HCT116 (cell line): ENCODE measurements at regions not wholly inside any gene's neighbourhood (a gene's known extent, or its start where the extent isn't known, plus 50 kb on each side); places are given as distances from the start of the nearest gene placed in this dataset.

Source experiments
- ATAC-seq: fragments of 200-7000 bp; cut with Tn5 transposase; 2 replicates; pipeline ENCODE4 v1.9.1; 2020; ENCODE audit warnings: mild to moderate bottlenecking, moderate library complexity
- BruUV-seq: library from RNA; stranded (reverse); fragments of 400-500 nt; replicated peaks from 2 replicates; lab custom pipeline; 2021; lab: Mats Ljungman, UMichigan
- CTCF ChIA-PET: fragments of 300-600 bp; sonication (Branson Sonifier 250); formaldehyde crosslinking; loops from one replicate; lab custom pipeline; 2021; ENCODE audit warnings: antibody characterized with exemption; lab: Charles Lee
- POLR2A ChIA-PET: fragments of 300-600, 350-600 bp; sonication (Branson Sonifier 250); formaldehyde crosslinking; loops from one replicate; lab custom pipeline; 2021; ENCODE audit warnings: antibody characterized with exemption; lab: Charles Lee
- RAD21 ChIA-PET, 2 experiments: fragments of 300-600 bp; sonication (Branson Sonifier 250); formaldehyde crosslinking; loops; one replicate each; lab custom pipeline; 2023; ENCODE audit warnings: low total read pairs in 2 of 2; ENCODE audit not compliant: uncharacterized antibody in 2 of 2, unreplicated experiment in 2 of 2, low non-redundant PET in 1 of 2; lab: Charles Lee
- DNase-seq: peaks from one replicate; pipeline ENCODE4 v3.0.0-alpha.2; 2010; ENCODE audit warnings: low read depth, low spot score
- H2AFZ ChIP-seq: fragments of 200-600 bp; shearing (Covaris generic), sonication (generic); 2 replicates; pipeline ENCODE4 v1.6.1; 2017; ENCODE audit warnings: low read depth, mixed run types, mixed read lengths, antibody characterized with exemption, low read length; ENCODE audit not compliant: poor library complexity, severe bottlenecking
- H3K27ac ChIP-seq: 2 replicates; pipeline ENCODE4 v1.5.1; 2012; ENCODE audit warnings: low read depth, low read length
- H3K27me3 ChIP-seq: fragments of 200-600 bp; sonication (generic); 2 replicates; pipeline ENCODE4 v1.6.1; 2016; ENCODE audit warnings: mixed run types, low read length, mixed read lengths; ENCODE audit not compliant: insufficient read depth
- H3K36me3 ChIP-seq, 2 experiments: fragments of 200-500 bp in 1 of 2; fragments of 200-600 bp in 1 of 2; sonication (Bioruptor generic) in 1 of 2; sonication (generic) in 1 of 2; 2 replicates each; pipeline versions ENCODE4 v1.5.1 to v1.6.1; 2014 to 2016; ENCODE audit warnings: low read length in 2 of 2, inconsistent platforms in 1 of 2, mixed read lengths in 1 of 2, mixed run types in 1 of 2; ENCODE audit not compliant: insufficient read depth in 2 of 2, control insufficient read depth in 1 of 2
- H3K4me1 ChIP-seq, 2 experiments: fragments of 200-600 bp in 1 of 2; sonication (generic) in 1 of 2; 2 replicates each; pipeline versions ENCODE4 v1.5.1 to v1.6.1; 2012 to 2017; ENCODE audit warnings: low read length in 2 of 2, inconsistent platforms in 1 of 2, mild to moderate bottlenecking in 1 of 2, mixed read lengths in 1 of 2, mixed run types in 1 of 2, moderate library complexity in 1 of 2; ENCODE audit not compliant: insufficient read depth in 2 of 2, control insufficient read depth in 1 of 2
- H3K4me2 ChIP-seq: fragments of 200-600 bp; sonication (generic); 2 replicates; pipeline ENCODE4 v1.6.1; 2017; ENCODE audit warnings: mixed run types, low read length, mixed read lengths
- H3K4me3 ChIP-seq, 2 experiments: fragments of 200-600 bp in 1 of 2; sonication (generic) in 1 of 2; replicated peaks in 1 of 2; 2 replicates each; pipeline ENCODE4 v1.5.1; 2011 to 2016; ENCODE audit warnings: low read length in 2 of 2, control low read depth in 1 of 2, low read depth in 1 of 2, mild to moderate bottlenecking in 1 of 2, mixed read lengths in 1 of 2, mixed run types in 1 of 2
- H3K79me2 ChIP-seq: fragments of 200-600 bp; sonication (generic); 2 replicates; pipeline ENCODE4 v1.6.1; 2017; ENCODE audit warnings: mild to moderate bottlenecking, mixed run types, low read length, moderate library complexity, mixed read lengths; ENCODE audit not compliant: insufficient read depth
- H3K9ac ChIP-seq: fragments of 200-600 bp; sonication (generic); 2 replicates; pipeline ENCODE4 v1.6.1; 2016; ENCODE audit warnings: low read length, mixed read lengths
- H3K9me2 ChIP-seq: fragments of 200-600 bp; sonication (generic), shearing (Covaris generic); 2 replicates; pipeline ENCODE4 v1.6.1; 2017; ENCODE audit warnings: mixed run types, mild to moderate bottlenecking, moderate library complexity; ENCODE audit not compliant: insufficient read depth
- H3K9me3 ChIP-seq, 2 experiments: fragments of 200-500 bp in 1 of 2; fragments of 200-600 bp in 1 of 2; sonication (Bioruptor generic) in 1 of 2; sonication (generic) in 1 of 2; 2 replicates each; pipeline ENCODE4 v1.6.1; 2014 to 2017; ENCODE audit warnings: low read length in 2 of 2, mixed read lengths in 2 of 2, inconsistent platforms in 1 of 2, low read depth in 1 of 2, mild to moderate bottlenecking in 1 of 2, mixed run types in 1 of 2, moderate library complexity in 1 of 2; ENCODE audit not compliant: control insufficient read depth in 1 of 2, insufficient read depth in 1 of 2
- H4K20me1 ChIP-seq: fragments of 200-600 bp; sonication (generic), shearing (Covaris generic); 2 replicates; pipeline ENCODE4 v1.6.1; 2017; ENCODE audit warnings: mixed run types, mild to moderate bottlenecking, moderate library complexity; ENCODE audit not compliant: insufficient read depth
- CTCF ChIP-seq, 3 experiments: fragments of 200-600 bp in 1 of 3; sonication (generic) in 1 of 3; IDR thresholded peaks in 2 of 3; conservative IDR thresholded peaks in 1 of 3; 2 replicates each; pipeline ENCODE4 v1.5.1; 2012 to 2017; ENCODE audit warnings: low read depth in 2 of 3, low read length in 2 of 3, antibody characterized with exemption in 1 of 3, borderline replicate concordance in 1 of 3, control low read depth in 1 of 3, mild to moderate bottlenecking in 1 of 3, mixed read lengths in 1 of 3, mixed run types in 1 of 3, moderate library complexity in 1 of 3; ENCODE audit not compliant: insufficient read depth in 1 of 3
- EGR1 ChIP-seq: IDR thresholded peaks from 2 replicates; pipeline ENCODE4 v1.6.1; 2012; ENCODE audit warnings: low read depth
- ELF1 ChIP-seq: IDR thresholded peaks from 2 replicates; pipeline ENCODE4 v1.6.1; 2012; ENCODE audit warnings: low read depth, borderline replicate concordance
- POLR2A ChIP-seq: IDR thresholded peaks from 2 replicates; pipeline ENCODE4 v1.7.0; 2011; ENCODE audit warnings: borderline replicate concordance; ENCODE audit not compliant: insufficient read depth, insufficient read length; ENCODE audit errors: extremely low read depth
- POLR2AphosphoS5 ChIP-seq: IDR thresholded peaks from 2 replicates; pipeline ENCODE4 v1.6.1; 2011; ENCODE audit warnings: mild to moderate bottlenecking, low read depth, low read length, moderate library complexity
- SIN3A ChIP-seq: IDR thresholded peaks from 2 replicates; pipeline ENCODE4 v1.6.1; 2012; ENCODE audit warnings: low read depth
- SRF ChIP-seq: IDR thresholded peaks from 2 replicates; pipeline ENCODE4 v1.6.1; 2012; ENCODE audit warnings: low read depth
- ZNF274 ChIP-seq: fragments of 200-500 bp; sonication (Bioruptor generic); IDR thresholded peaks from 2 replicates; pipeline ENCODE4 v1.6.1; 2014; ENCODE audit warnings: mild to moderate bottlenecking, low read depth, low read length, inconsistent platforms
- intact Hi-C: fragments of 100-400 bp; cut with micrococcal nuclease; formaldehyde crosslinking; loops from 2 replicates; pipeline ENCODE4 v1.10.0; 2022

GRCh38 chr2:61710711-61711110 is 143.1 kb downstream of the FAM161A start:
- ChIA-PET RAD21 (no interaction called here), CTCF (no interaction called here), POLR2A (no interaction called here)
- no peaks in the 10 kb centered on the region for H3K27me3 ChIP-seq
- ATAC-seq (no peak), DNase-seq (no peak)
- no peak overlapping the region for H2AFZ ChIP-seq
- no peak overlapping the region for H3K9ac ChIP-seq
- no TSS peak for BruUV-seq
- intact Hi-C loops = no loop called here
- H3K36me3 ChIP-seq = no peaks in the 10 kb centered on the region
- H3K4me2 ChIP-seq = no peak overlapping the region
- no peaks in the 10 kb centered on the region for H3K79me2 ChIP-seq
- no peaks in the 10 kb centered on the region for H3K9me3 ChIP-seq
- no peak overlapping the region for H3K4me3 ChIP-seq
- H3K9me2 ChIP-seq = no peaks in the 10 kb centered on the region
- TF ChIP-seq SIN3A (no peak), POLR2AphosphoS5 (no peak), POLR2A (no peak), CTCF (IDR thresholded peaks at IDR 0.05 in 2 of 3, conservative IDR thresholded peaks at IDR 0.05 in 1 of 3; ENCODE audit: borderline replicate concordance in 1 of 3, insufficient read depth in 1 of 3, low read depth in 2 of 3, low read length in 2 of 3) (no peak), EGR1 (no peak), SRF (no peak), ZNF274 (no peak), ELF1 (no peak)
- no peak overlapping the region for H3K27ac ChIP-seq
- no peaks in the 10 kb centered on the region for H4K20me1 ChIP-seq
- H3K4me1 ChIP-seq = peaks cover 0 to 7% of the 10 kb centered on the region in 2 experiments; a peak in 2 of 4 replicates
